ENCODE measurements at regions not wholly inside any gene's neighbourhood (a gene's known extent, or its start where the extent isn't known, plus 50 kb on each side); places are given as distances from the start of the nearest gene placed in this dataset.

GRCh38 chr2:180542511-180542910 is 437.9 kb upstream of the UBE2E3 start:
- no peak for TF ChIP-seq ZNF521 (tag by site-specific recombination; IDR thresholded peaks at IDR 0.05)
- TF ChIP-seq CTCF (tag by site-specific recombination; IDR thresholded peaks at IDR 0.05), result no peak
- no peak for TF ChIP-seq ZNF433 (tag by site-specific recombination; IDR thresholded peaks at IDR 0.05; ENCODE audit: low read depth)
- no peak for TF ChIP-seq REST (tag by site-specific recombination; IDR thresholded peaks at IDR 0.05)
- no peak for TF ChIP-seq ZNF280D (tag by site-specific recombination; IDR thresholded peaks at IDR 0.05)
- TF ChIP-seq ZNF549 (tag by site-specific recombination; IDR thresholded peaks at IDR 0.05), result no peak
- no peak for TF ChIP-seq ZNF26 (tag by site-specific recombination; IDR thresholded peaks at IDR 0.05)
- TF ChIP-seq YY1 (tag by site-specific recombination; IDR thresholded peaks at IDR 0.05), result no peak
- TF ChIP-seq ZFP41 (tag by site-specific recombination; IDR thresholded peaks at IDR 0.05; ENCODE audit: borderline replicate concordance), result no peak
- no peak for TF ChIP-seq ZNF707 (tag by site-specific recombination; IDR thresholded peaks at IDR 0.05)
- no peak for TF ChIP-seq ZBTB44 (tag by site-specific recombination; IDR thresholded peaks at IDR 0.05)
- no peak for TF ChIP-seq ZNF214 (tag by site-specific recombination; IDR thresholded peaks at IDR 0.05; ENCODE audit: borderline replicate concordance)
- TF ChIP-seq ZNF701 (tag by site-specific recombination; IDR thresholded peaks at IDR 0.05), result no peak
